GM23338 (cell line): ENCODE measurements at regions not wholly inside any gene's neighbourhood (a gene's known extent, or its start where the extent isn't known, plus 50 kb on each side); places are given as distances from the start of the nearest gene placed in this dataset.

Source experiments
- ATAC-seq: fragments of 200-7000 bp; cut with Tn5 transposase; 3 replicates; pipeline ENCODE4 v1.9.1; 2020
- DNase-seq: peaks from one replicate; pipeline ENCODE4 v3.0.0-alpha.2; 2015; ENCODE audit warnings: low spot score
- H2AFZ ChIP-seq: fragments of 200-600 bp; sonication (generic); 2 replicates; pipeline ENCODE4 v1.8.0; 2016; ENCODE audit warnings: antibody characterized with exemption, mild to moderate bottlenecking, moderate library complexity
- H3F3A ChIP-seq: fragments of 200-600 bp; sonication (generic); replicated peaks from 2 replicates; pipeline ENCODE4 v1.8.0; 2017; ENCODE audit warnings: antibody characterized with exemption, mixed run types, low read depth
- H3K27ac ChIP-seq: fragments of 200-600 bp; sonication (generic); 2 replicates; pipeline ENCODE4 v1.6.1; 2016; ENCODE audit warnings: low read depth
- H3K27me3 ChIP-seq: fragments of 200-600 bp; sonication (generic); 2 replicates; pipeline ENCODE4 v1.8.0; 2016; ENCODE audit warnings: mild to moderate bottlenecking, mixed run types, moderate library complexity; ENCODE audit not compliant: insufficient read depth
- H3K36me3 ChIP-seq: fragments of 200-600 bp; sonication (generic); 2 replicates; pipeline ENCODE4 v1.8.0; 2016; ENCODE audit warnings: mild to moderate bottlenecking; ENCODE audit not compliant: insufficient read depth
- H3K4me1 ChIP-seq: fragments of 200-600 bp; sonication (generic); 2 replicates; pipeline ENCODE4 v1.8.0; 2016; ENCODE audit warnings: mild to moderate bottlenecking, moderate library complexity; ENCODE audit not compliant: insufficient read depth
- H3K4me2 ChIP-seq: fragments of 200-600 bp; sonication (generic); 2 replicates; pipeline ENCODE4 v1.7.1; 2017; ENCODE audit warnings: mixed run types
- H3K4me3 ChIP-seq: fragments of 200-600 bp; sonication (generic); 2 replicates; pipeline ENCODE4 v1.6.1; 2016; ENCODE audit warnings: mixed run types
- H3K79me2 ChIP-seq: fragments of 200-600 bp; sonication (generic); replicated peaks from 2 replicates; pipeline ENCODE4 v1.8.0; 2017; ENCODE audit warnings: mild to moderate bottlenecking; ENCODE audit not compliant: insufficient read depth
- H3K9me2 ChIP-seq: fragments of 200-600 bp; sonication (generic); 2 replicates; pipeline ENCODE4 v1.8.0; 2017; ENCODE audit not compliant: insufficient read depth
- H4K20me1 ChIP-seq: fragments of 200-600 bp; sonication (generic); replicated peaks from 2 replicates; pipeline ENCODE4 v1.8.0; 2017; ENCODE audit warnings: mild to moderate bottlenecking; ENCODE audit not compliant: insufficient read depth
- H3K27ac Mint-ChIP-seq: 2 replicates; pipeline ENCODE4 v1.8.0; 2020; ENCODE audit warnings: inconsistent platforms, mild to moderate bottlenecking, moderate library complexity, mixed read lengths
- H3K27me3 Mint-ChIP-seq: 3 replicates; pipeline ENCODE4 v1.8.0; 2022; ENCODE audit warnings: low read depth, mild to moderate bottlenecking, moderate library complexity, mixed read lengths, inconsistent platforms; ENCODE audit not compliant: insufficient read depth, poor library complexity
- H3K36me3 Mint-ChIP-seq: 3 replicates; pipeline ENCODE4 v1.8.0; 2021; ENCODE audit warnings: low read depth, mild to moderate bottlenecking, inconsistent platforms, moderate library complexity, mixed read lengths
- H3K4me1 Mint-ChIP-seq: 3 replicates; pipeline ENCODE4 v1.8.0; 2020; ENCODE audit warnings: mild to moderate bottlenecking, inconsistent platforms, mixed read lengths
- H3K4me3 Mint-ChIP-seq: 3 replicates; pipeline ENCODE4 v1.8.0; 2021; ENCODE audit warnings: moderate library complexity, mild to moderate bottlenecking, inconsistent platforms, mixed read lengths
- H3K9me3 Mint-ChIP-seq: 3 replicates; pipeline ENCODE4 v1.8.0; 2020; ENCODE audit warnings: moderate library complexity, mild to moderate bottlenecking, inconsistent platforms, mixed read lengths
- CREB1 ChIP-seq: fragments of 250-450 bp; sonication (Bioruptor Pico); IDR thresholded peaks from 2 replicates; pipeline ENCODE4 v1.5.0; 2020; ENCODE audit warnings: low read depth, mild to moderate bottlenecking, moderate library complexity
- ETS1 ChIP-seq: IDR thresholded peaks from 2 replicates; pipeline ENCODE4 v1.6.1; 2016; ENCODE audit warnings: antibody characterized with exemption
- EZH2 ChIP-seq: fragments of 200-600 bp; sonication (generic); IDR thresholded peaks from one replicate; pipeline ENCODE4 v1.8.0; 2017; ENCODE audit warnings: antibody characterized with exemption, mild to moderate bottlenecking, low read depth; ENCODE audit not compliant: unreplicated experiment
- EZH2phosphoT487 ChIP-seq: fragments of 200-600 bp; sonication (generic); IDR thresholded peaks from one replicate; pipeline ENCODE4 v1.8.1; 2018; ENCODE audit warnings: antibody characterized with exemption; ENCODE audit not compliant: unreplicated experiment
- JUNB ChIP-seq: IDR thresholded peaks from one replicate; pipeline ENCODE4 v1.6.1; 2016; ENCODE audit warnings: antibody characterized with exemption; ENCODE audit not compliant: unreplicated experiment
- NANOG ChIP-seq: IDR thresholded peaks from 2 replicates; pipeline ENCODE4 v1.6.1; 2016; ENCODE audit warnings: antibody characterized with exemption, borderline replicate concordance
- POLR2AphosphoS5 ChIP-seq: IDR thresholded peaks from 2 replicates; pipeline ENCODE4 v1.6.1; 2016; ENCODE audit warnings: antibody characterized with exemption, low read depth
- REST ChIP-seq: IDR thresholded peaks from one replicate; pipeline ENCODE4 v1.6.1; 2018; ENCODE audit warnings: antibody characterized with exemption; ENCODE audit not compliant: unreplicated experiment
- ZNF114 ChIP-seq: fragments of 250-450 bp; sonication (Bioruptor Pico); IDR thresholded peaks from 2 replicates; pipeline ENCODE4 v1.5.0; 2020; ENCODE audit warnings: mild to moderate bottlenecking, moderate library complexity
- ZNF331 ChIP-seq: fragments of 250-450 bp; sonication (Bioruptor Pico); IDR thresholded peaks from 2 replicates; pipeline ENCODE4 v1.5.0; 2020; ENCODE audit warnings: low read depth, mild to moderate bottlenecking, moderate library complexity
- TF ChIP-seq, protein P1 (sequence below), 2 experiments: fragments of 200-600 bp in 1 of 2; sonication (generic) in 1 of 2; conservative IDR thresholded peaks; 2 replicates each; pipeline versions ENCODE4 v1.5.1 to v1.6.1; 2016 to 2017; ENCODE audit warnings: antibody characterized with exemption in 2 of 2, low read depth in 2 of 2, mild to moderate bottlenecking in 2 of 2, moderate library complexity in 1 of 2

DNA sequence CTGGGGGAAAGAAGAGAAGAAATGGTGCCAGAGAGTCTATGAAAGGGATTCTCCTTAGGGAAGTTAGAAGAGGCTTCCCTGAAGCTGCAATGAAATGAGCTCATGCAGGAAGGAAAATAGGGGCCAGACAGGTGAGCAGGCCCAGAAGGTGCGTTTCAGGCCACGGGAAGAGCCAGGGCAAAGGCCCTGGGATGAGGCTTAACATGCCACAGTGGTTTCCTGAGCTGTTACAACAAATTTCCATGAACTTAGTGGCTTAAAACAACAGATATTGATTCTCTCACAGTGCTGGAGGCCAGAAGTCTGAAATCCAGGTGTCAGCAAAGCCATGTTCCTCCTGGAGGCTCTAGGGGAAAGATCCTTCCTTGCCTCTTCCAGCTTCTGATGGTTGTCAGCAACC lies 167.9 kb downstream of the TFAP2C start:
- no peaks in the 10 kb centered on the region for H3K79me2 ChIP-seq
- no peaks in the 10 kb centered on the region for H3K27me3 ChIP-seq
- Mint-ChIP-seq H3K27me3 (peaks cover 5% of the 10 kb centered on the region), H3K36me3 (peaks cover 9% of the 10 kb centered on the region), H3K27ac (no peak overlapping the region), H3K9me3 (peaks cover 16% of the 10 kb centered on the region), H3K4me1 (peaks cover 5% of the 10 kb centered on the region; the same call in 1 of the 3 replicates), H3K4me3 (no peak overlapping the region)
- H2AFZ ChIP-seq: no peak overlapping the region
- no peaks in the 10 kb centered on the region for H3F3A ChIP-seq
- H3K4me1 ChIP-seq: no peaks in the 10 kb centered on the region
- H3K27ac ChIP-seq: no peak overlapping the region
- H3K4me3 ChIP-seq: no peak overlapping the region
- no peaks in the 10 kb centered on the region; the same call in 1 of the 2 replicates for H3K36me3 ChIP-seq
- TF ChIP-seq JUNB (no peak), EZH2 (no peak), ETS1 (no peak)
- H4K20me1 ChIP-seq: no peaks in the 10 kb centered on the region
- DNase-seq: no peak
- no peaks in the 10 kb centered on the region for H3K9me2 ChIP-seq
- ATAC-seq: no peak
- H3K4me2 ChIP-seq: no peak overlapping the region

DNA sequence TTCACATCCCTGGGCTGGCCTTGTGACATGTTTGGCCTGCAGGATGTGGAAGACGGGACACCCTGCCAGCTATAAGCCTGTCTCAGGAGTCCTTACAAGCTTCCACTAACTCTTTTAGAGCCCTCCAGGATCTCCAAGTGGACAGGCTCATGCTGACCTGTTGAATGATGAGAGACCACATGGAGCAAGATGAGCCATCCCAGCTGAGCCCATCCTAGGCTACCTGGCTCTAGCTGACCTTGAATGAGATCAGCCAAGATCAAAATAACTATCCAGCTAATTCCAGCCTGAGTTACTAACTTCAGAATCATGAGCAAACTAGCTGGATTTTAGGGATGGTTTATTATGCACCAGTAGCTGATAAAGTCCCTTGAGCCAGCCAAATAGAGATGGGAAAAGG lies 169.5 kb downstream of the TFAP2C start:
- H3K4me1 ChIP-seq: no peaks in the 10 kb centered on the region
- no peak overlapping the region for H2AFZ ChIP-seq
- H4K20me1 ChIP-seq: no peaks in the 10 kb centered on the region
- no peaks in the 10 kb centered on the region for H3K79me2 ChIP-seq
- TF ChIP-seq, protein P1, sequence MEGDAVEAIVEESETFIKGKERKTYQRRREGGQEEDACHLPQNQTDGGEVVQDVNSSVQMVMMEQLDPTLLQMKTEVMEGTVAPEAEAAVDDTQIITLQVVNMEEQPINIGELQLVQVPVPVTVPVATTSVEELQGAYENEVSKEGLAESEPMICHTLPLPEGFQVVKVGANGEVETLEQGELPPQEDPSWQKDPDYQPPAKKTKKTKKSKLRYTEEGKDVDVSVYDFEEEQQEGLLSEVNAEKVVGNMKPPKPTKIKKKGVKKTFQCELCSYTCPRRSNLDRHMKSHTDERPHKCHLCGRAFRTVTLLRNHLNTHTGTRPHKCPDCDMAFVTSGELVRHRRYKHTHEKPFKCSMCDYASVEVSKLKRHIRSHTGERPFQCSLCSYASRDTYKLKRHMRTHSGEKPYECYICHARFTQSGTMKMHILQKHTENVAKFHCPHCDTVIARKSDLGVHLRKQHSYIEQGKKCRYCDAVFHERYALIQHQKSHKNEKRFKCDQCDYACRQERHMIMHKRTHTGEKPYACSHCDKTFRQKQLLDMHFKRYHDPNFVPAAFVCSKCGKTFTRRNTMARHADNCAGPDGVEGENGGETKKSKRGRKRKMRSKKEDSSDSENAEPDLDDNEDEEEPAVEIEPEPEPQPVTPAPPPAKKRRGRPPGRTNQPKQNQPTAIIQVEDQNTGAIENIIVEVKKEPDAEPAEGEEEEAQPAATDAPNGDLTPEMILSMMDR (conservative IDR thresholded peaks at IDR 0.05; ENCODE audit: low read depth in 2 of 2): no peak
- TF ChIP-seq ZNF331 (CRISPR knock-in tag) (peak; percentile 89), NANOG (no peak)
- H3K4me3 Mint-ChIP-seq: no peak overlapping the region
- no peak for ATAC-seq
- no peak overlapping the region for H3K4me2 ChIP-seq
- H3K9me2 ChIP-seq: no peaks in the 10 kb centered on the region
- no peak overlapping the region for H3K4me3 ChIP-seq
- no peaks in the 10 kb centered on the region for H3K27me3 ChIP-seq
- peaks cover 8% of the 10 kb centered on the region for H3K27me3 Mint-ChIP-seq
- H3K27ac ChIP-seq: no peak overlapping the region
- H3K4me1 Mint-ChIP-seq: peaks cover 10% of the 10 kb centered on the region; the same call in 1 of the 3 replicates
- H3K36me3 ChIP-seq: no peaks in the 10 kb centered on the region; the same call in 1 of the 2 replicates
- no peak for DNase-seq
- H3K36me3 Mint-ChIP-seq: peaks cover 9% of the 10 kb centered on the region
- peaks cover 14% of the 10 kb centered on the region for H3K9me3 Mint-ChIP-seq
- no peaks in the 10 kb centered on the region for H3F3A ChIP-seq
- no peak overlapping the region for H3K27ac Mint-ChIP-seq

GRCh38 chr20:56799187-56799586 lies 170.1 kb downstream of the TFAP2C start:
- ATAC-seq (no peak), DNase-seq (no peak)
- no peak overlapping the region for H2AFZ ChIP-seq
- no peaks in the 10 kb centered on the region for H3K27me3 ChIP-seq
- H4K20me1 ChIP-seq: no peaks in the 10 kb centered on the region
- no peaks in the 10 kb centered on the region for H3F3A ChIP-seq
- no peak overlapping the region for H3K4me2 ChIP-seq
- H3K4me1 Mint-ChIP-seq: peaks cover 10% of the 10 kb centered on the region; the same call in 1 of the 3 replicates
- H3K27ac ChIP-seq: no peak overlapping the region
- H3K4me3 ChIP-seq: no peak overlapping the region
- no peak overlapping the region for H3K4me3 Mint-ChIP-seq
- H3K27ac Mint-ChIP-seq: no peak overlapping the region
- H3K9me2 ChIP-seq: no peaks in the 10 kb centered on the region
- 0 out of 2 replicates have a peak, but pooled peaks cover under 1% of the 10 kb centered on the region for H3K4me1 ChIP-seq
- peaks cover 14% of the 10 kb centered on the region for H3K9me3 Mint-ChIP-seq
- peaks cover 9% of the 10 kb centered on the region for H3K36me3 Mint-ChIP-seq
- H3K79me2 ChIP-seq: no peaks in the 10 kb centered on the region
- H3K36me3 ChIP-seq: no peaks in the 10 kb centered on the region; the same call in 1 of the 2 replicates
- H3K27me3 Mint-ChIP-seq: peaks cover 7% of the 10 kb centered on the region
- TF ChIP-seq JUNB (no peak), ZNF114 (no peak), EZH2phosphoT487 (no peak), REST (no peak), POLR2AphosphoS5 (no peak), EZH2 (no peak), ZNF331 (CRISPR knock-in tag) (no peak), CREB1 (CRISPR knock-in tag) (no peak)
- TF ChIP-seq, protein P1 (conservative IDR thresholded peaks at IDR 0.05; ENCODE audit: low read depth in 2 of 2): no peak
